ENCODE measurements at regions not wholly inside any gene's neighbourhood (a gene's known extent, or its start where the extent isn't known, plus 50 kb on each side); places are given as distances from the start of the nearest gene placed in this dataset.

- TF ChIP-seq SIN3A (conservative IDR thresholded peaks at IDR 0.05 in 1 of 2, IDR thresholded peaks at IDR 0.05 in 1 of 2; ENCODE audit: low read depth in 1 of 2, low read length in 2 of 2) (0 out of 4 replicates have a peak, but pooled peaks of 1 of the 2 experiments have one; percentile 47), CTCF (IDR thresholded peaks at IDR 0.05; ENCODE audit: control extremely low read depth in 1 of 3, insufficient read depth in 1 of 3, low read depth in 1 of 3, low read length in 3 of 3) (no peak), EZH2 (IDR thresholded peaks at IDR 0.05; ENCODE audit: low read depth, low read length, severe bottlenecking) (no peak), RAD21 (IDR thresholded peaks at IDR 0.05 in 1 of 2, conservative IDR thresholded peaks at IDR 0.05 in 1 of 2; ENCODE audit: low read depth in 2 of 2, low read length in 2 of 2) (no peak), MAFK (IDR thresholded peaks at IDR 0.05; ENCODE audit: low read depth, low read length) (no peak), CBX8 (IDR thresholded peaks at IDR 0.05; ENCODE audit: borderline replicate concordance, low read depth, low read length) (no peak)
These were observed 193.5 kb upstream of the GPR26 start for GRCh38 chr10:123472606-123473005.

Measured in H1 (cell line).